ENCODE measurements at regions not wholly inside any gene's neighbourhood (a gene's known extent, or its start where the extent isn't known, plus 50 kb on each side); places are given as distances from the start of the nearest gene placed in this dataset.

DNA sequence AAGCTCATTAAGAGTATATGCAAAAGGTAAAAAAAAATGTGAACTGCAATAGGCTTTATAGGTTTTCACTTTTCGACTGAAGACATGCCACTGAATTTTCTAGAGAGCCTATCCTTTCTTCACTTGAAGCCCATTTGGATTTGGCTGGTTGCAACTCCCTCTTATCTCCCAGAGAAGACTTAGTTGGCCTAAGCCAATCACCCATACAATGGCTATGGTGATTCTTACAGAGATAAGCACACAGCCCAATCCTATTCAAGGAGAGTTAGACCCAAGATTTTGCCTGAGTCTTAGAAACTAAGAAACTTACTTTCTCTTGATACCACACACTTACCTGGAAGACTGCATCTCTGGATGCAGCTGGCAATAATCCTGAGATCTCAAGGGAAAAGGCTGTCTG lies 167.3 kb upstream of the PTCHD4 start:
- H3K79me2 ChIP-seq (ENCODE audit: control insufficient read depth, insufficient read depth, low read length), result no peaks in the 10 kb centered on the region
- H3K27me3 ChIP-seq (ENCODE audit: control insufficient read depth, extremely low read depth, insufficient read depth, low read length), result no peaks in the 10 kb centered on the region
- H4K20me1 ChIP-seq (ENCODE audit: control insufficient read depth, extremely low read depth, insufficient read depth, low read length), result no peaks in the 10 kb centered on the region
- H3K4me3 ChIP-seq (ENCODE audit: control insufficient read depth in 2 of 3, extremely low read depth in 1 of 3, insufficient read depth in 2 of 3, low read depth in 1 of 3, low read length in 3 of 3), result no peak overlapping the region
- no peaks in the 10 kb centered on the region for H3K9me1 ChIP-seq (ENCODE audit: control insufficient read depth, extremely low read depth, insufficient read depth, low read length)
- H3K36me3 ChIP-seq (ENCODE audit: control insufficient read depth in 2 of 2, extremely low read depth in 1 of 2, insufficient read depth in 2 of 2, low read length in 2 of 2), result no peaks in the 10 kb centered on the region
- TF ChIP-seq, protein P1, sequence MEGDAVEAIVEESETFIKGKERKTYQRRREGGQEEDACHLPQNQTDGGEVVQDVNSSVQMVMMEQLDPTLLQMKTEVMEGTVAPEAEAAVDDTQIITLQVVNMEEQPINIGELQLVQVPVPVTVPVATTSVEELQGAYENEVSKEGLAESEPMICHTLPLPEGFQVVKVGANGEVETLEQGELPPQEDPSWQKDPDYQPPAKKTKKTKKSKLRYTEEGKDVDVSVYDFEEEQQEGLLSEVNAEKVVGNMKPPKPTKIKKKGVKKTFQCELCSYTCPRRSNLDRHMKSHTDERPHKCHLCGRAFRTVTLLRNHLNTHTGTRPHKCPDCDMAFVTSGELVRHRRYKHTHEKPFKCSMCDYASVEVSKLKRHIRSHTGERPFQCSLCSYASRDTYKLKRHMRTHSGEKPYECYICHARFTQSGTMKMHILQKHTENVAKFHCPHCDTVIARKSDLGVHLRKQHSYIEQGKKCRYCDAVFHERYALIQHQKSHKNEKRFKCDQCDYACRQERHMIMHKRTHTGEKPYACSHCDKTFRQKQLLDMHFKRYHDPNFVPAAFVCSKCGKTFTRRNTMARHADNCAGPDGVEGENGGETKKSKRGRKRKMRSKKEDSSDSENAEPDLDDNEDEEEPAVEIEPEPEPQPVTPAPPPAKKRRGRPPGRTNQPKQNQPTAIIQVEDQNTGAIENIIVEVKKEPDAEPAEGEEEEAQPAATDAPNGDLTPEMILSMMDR (optimal IDR thresholded peaks at IDR 0.05 in 1 of 3, IDR thresholded peaks at IDR 0.05 in 1 of 3, conservative IDR thresholded peaks at IDR 0.05 in 1 of 3; ENCODE audit: extremely low read depth in 1 of 3, insufficient read depth in 2 of 3, low read length in 3 of 3), result no peak
- no peak for TF ChIP-seq EZH2 (IDR thresholded peaks at IDR 0.05; ENCODE audit: low read length)
- no peak overlapping the region for H3K27ac ChIP-seq (ENCODE audit: control insufficient read depth, insufficient read depth, low read length)
- no peak overlapping the region for H2AFZ ChIP-seq (ENCODE audit: control insufficient read depth, low read length)
- H3K9ac ChIP-seq (ENCODE audit: control insufficient read depth, extremely low read depth, insufficient read depth, low read length), result no peak overlapping the region
- dilution Hi-C loops (cut with MboI; ENCODE audit: extremely low pct_ligation_motif_present, low sequenced_read_pairs), result no loop called here
- no peak overlapping the region for H3K4me2 ChIP-seq (ENCODE audit: control insufficient read depth, extremely low read depth, insufficient read depth, low read depth, low read length)
- no peaks in the 10 kb centered on the region for H3K9me3 ChIP-seq (ENCODE audit: control insufficient read depth, low read depth, low read length)
- FAIRE-seq (no peak), DNase-seq (ENCODE audit: low read depth, low spot score) (no peak)
- no peaks in the 10 kb centered on the region for H3K4me1 ChIP-seq (ENCODE audit: control insufficient read depth, extremely low read depth, insufficient read depth, low read length)

DNA sequence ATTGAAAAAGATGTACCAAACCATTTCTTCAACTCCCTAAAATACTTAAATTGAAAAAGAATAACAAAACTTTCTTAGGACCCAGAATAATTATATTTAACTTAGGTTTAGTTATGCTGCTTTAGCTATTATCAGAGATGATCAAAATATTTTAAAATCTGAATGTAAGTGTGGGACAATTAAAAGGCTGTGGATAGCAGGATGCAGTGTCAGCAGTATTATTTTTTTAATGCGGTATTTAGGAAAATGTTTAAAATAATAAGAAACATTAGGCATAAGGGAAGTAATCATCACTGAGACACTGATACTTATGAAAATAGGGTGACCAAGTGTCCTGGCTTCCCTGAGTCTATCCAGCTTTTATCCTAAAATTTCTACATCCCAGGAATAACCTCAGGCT lies 161.5 kb upstream of the PTCHD4 start:
- H4K20me1 ChIP-seq (ENCODE audit: control insufficient read depth, extremely low read depth, insufficient read depth, low read length), result no peaks in the 10 kb centered on the region
- TF ChIP-seq EZH2 (IDR thresholded peaks at IDR 0.05; ENCODE audit: low read length), result no peak
- TF ChIP-seq, protein P1 (optimal IDR thresholded peaks at IDR 0.05 in 1 of 3, IDR thresholded peaks at IDR 0.05 in 1 of 3, conservative IDR thresholded peaks at IDR 0.05 in 1 of 3; ENCODE audit: extremely low read depth in 1 of 3, insufficient read depth in 2 of 3, low read length in 3 of 3), result no peak
- H3K9me1 ChIP-seq (ENCODE audit: control insufficient read depth, extremely low read depth, insufficient read depth, low read length), result no peaks in the 10 kb centered on the region
- H3K9me3 ChIP-seq (ENCODE audit: control insufficient read depth, low read depth, low read length), result no peaks in the 10 kb centered on the region
- no peaks in the 10 kb centered on the region for H3K27me3 ChIP-seq (ENCODE audit: control insufficient read depth, extremely low read depth, insufficient read depth, low read length)
- H3K4me1 ChIP-seq (ENCODE audit: control insufficient read depth, extremely low read depth, insufficient read depth, low read length), result no peaks in the 10 kb centered on the region
- H3K27ac ChIP-seq (ENCODE audit: control insufficient read depth, insufficient read depth, low read length), result no peak overlapping the region
- no peak overlapping the region for H2AFZ ChIP-seq (ENCODE audit: control insufficient read depth, low read length)
- no peaks in the 10 kb centered on the region for H3K36me3 ChIP-seq (ENCODE audit: control insufficient read depth in 2 of 2, extremely low read depth in 1 of 2, insufficient read depth in 2 of 2, low read length in 2 of 2)
- no peak overlapping the region for H3K9ac ChIP-seq (ENCODE audit: control insufficient read depth, extremely low read depth, insufficient read depth, low read length)
- no peaks in the 10 kb centered on the region for H3K79me2 ChIP-seq (ENCODE audit: control insufficient read depth, insufficient read depth, low read length)
- DNase-seq (ENCODE audit: low read depth, low spot score) (no peak), FAIRE-seq (no peak)
- dilution Hi-C loops (cut with MboI; ENCODE audit: extremely low pct_ligation_motif_present, low sequenced_read_pairs), result no loop called here
- H3K4me2 ChIP-seq (ENCODE audit: control insufficient read depth, extremely low read depth, insufficient read depth, low read depth, low read length), result no peak overlapping the region
- H3K4me3 ChIP-seq (ENCODE audit: control insufficient read depth in 2 of 3, extremely low read depth in 1 of 3, insufficient read depth in 2 of 3, low read depth in 1 of 3, low read length in 3 of 3), result no peak overlapping the region

All from keratinocyte (primary cell).